Hippocampal formation (tissue), 2 donors: ENCODE measurements at regions not wholly inside any gene's neighbourhood (a gene's known extent, or its start where the extent isn't known, plus 50 kb on each side); places are given as distances from the start of the nearest gene placed in this dataset.
"Not testable (repeated sequence)": the region's sequence is repeated elsewhere in the genome, so short reads cannot be mapped to it uniquely, and the experiment has no call there.

Experiments used
- DNase-seq, 2 donors: peaks; one replicate each; lab custom pipeline; 2025; lab: John Stamatoyannopoulos, UW

- not testable (repeated sequence) for DNase-seq
Measured at GRCh38 chr6:27544135-27544534, 71.2 kb upstream of the ZNF184 start.

- no peak for DNase-seq
Measured at GRCh38 chr6:27542485-27542884, 69.6 kb upstream of the ZNF184 start.

- no peak for DNase-seq
Measured at GRCh38 chr6:27541933-27542297, 69.0 kb upstream of the ZNF184 start.

- no peak for DNase-seq
Measured at GRCh38 chr6:27541212-27541932, 68.5 kb upstream of the ZNF184 start.

GRCh38 chr6:27539551-27539950 lies 66.6 kb upstream of the ZNF184 start:
- DNase-seq, result no peak

- DNase-seq, result no peak
Measured at GRCh38 chr6:27532820-27533538, 60.1 kb upstream of the ZNF184 start.

- DNase-seq, result no peak
Measured at GRCh38 chr6:27531772-27532459, 59.0 kb upstream of the ZNF184 start.

GRCh38 chr6:27529796-27530195 lies 56.9 kb upstream of the ZNF184 start:
- not testable (repeated sequence) for DNase-seq

- no peak for DNase-seq
Measured at GRCh38 chr6:27528714-27529113, 55.8 kb upstream of the ZNF184 start.
